HepG2 (cell line): ENCODE measurements at regions not wholly inside any gene's neighbourhood (a gene's known extent, or its start where the extent isn't known, plus 50 kb on each side); places are given as distances from the start of the nearest gene placed in this dataset.
A peak's percentile ranks its signal among the peaks of the same experiment; 100 is the strongest.

Experiments used
- ATAC-seq: fragments of 200-7000 bp; cut with Tn5 transposase; 3 replicates; pipeline ENCODE4 v1.9.1; 2020; ENCODE audit warnings: mild to moderate bottlenecking, moderate library complexity
- BruUV-seq: library from RNA; stranded (reverse); fragments of 400-500 nt; replicated peaks from 2 replicates; lab custom pipeline; 2021; lab: Mats Ljungman, UMichigan
- CTCF ChIA-PET: fragments of 300-600 bp; formaldehyde crosslinking; extraction: SDS; loops from one replicate; lab custom pipeline; 2021; ENCODE audit warnings: low total read pairs, inconsistent platforms, low intra/inter-chr PET ratio; lab: Yijun Ruan, JAX
- POLR2A ChIA-PET: fragments of 350-600 bp; sonication (Branson Sonifier 250); formaldehyde crosslinking; loops from one replicate; lab custom pipeline; 2020; ENCODE audit warnings: antibody characterized with exemption, inconsistent platforms; lab: Yijun Ruan, JAX
- DNase-seq: peaks from one replicate; pipeline ENCODE4 v3.0.0-alpha.2; 2015; ENCODE audit warnings: low spot score
- FAIRE-seq: peaks from 3 replicates; lab custom pipeline; 2011; peaks lifted over from hg19 to GRCh38; lab: Jason Lieb, UNC
- H2AFZ ChIP-seq: one replicate; pipeline ENCODE4 v1.6.1; 2011; ENCODE audit warnings: low read length, inconsistent platforms
- H3K27ac ChIP-seq: fragments of 300-600 bp; 3 replicates; pipeline ENCODE4 v1.8.0; 2011; ENCODE audit warnings: mixed run types, mild to moderate bottlenecking, mixed read lengths, low read length, inconsistent platforms; ENCODE audit not compliant: insufficient read depth; ENCODE audit errors: extremely low read length
- H3K27me3 ChIP-seq, 2 experiments: fragments of 200-600 bp in 1 of 2; 2 replicates in 1 of 2; 3 replicates in 1 of 2; pipeline versions ENCODE4 v1.6.0 to v1.8.0; 2011; ENCODE audit warnings: low read length in 2 of 2, mild to moderate bottlenecking in 2 of 2, moderate library complexity in 2 of 2, inconsistent platforms in 1 of 2; ENCODE audit not compliant: insufficient read depth in 2 of 2, control insufficient read depth in 1 of 2
- H3K36me3 ChIP-seq, 2 experiments: fragments of 200-600 bp in 1 of 2; replicated peaks in 1 of 2; 2 replicates in 1 of 2; 3 replicates in 1 of 2; pipeline versions ENCODE4 v1.5.1 to v1.8.0; 2011; ENCODE audit warnings: low read length in 2 of 2, inconsistent platforms in 1 of 2; ENCODE audit not compliant: insufficient read depth in 2 of 2, control insufficient read depth in 1 of 2
- H3K4me1 ChIP-seq: 2 replicates; pipeline ENCODE4 v1.5.1; 2012; ENCODE audit warnings: low read length, inconsistent platforms; ENCODE audit not compliant: insufficient read depth
- H3K4me2 ChIP-seq: 2 replicates; pipeline ENCODE4 v1.6.0; 2011; ENCODE audit warnings: low read depth, low read length, inconsistent platforms
- H3K4me3 ChIP-seq, 3 experiments: fragments of 200-600 bp in 1 of 3; sonication (generic), shearing (Covaris generic) in 1 of 3; replicated peaks in 1 of 3; 2 replicates each; pipeline ENCODE4 v1.5.1; 2011 to 2016; ENCODE audit warnings: low read length in 3 of 3, inconsistent platforms in 2 of 3, low read depth in 2 of 3, mild to moderate bottlenecking in 2 of 3, control low read depth in 1 of 3, mixed read lengths in 1 of 3; ENCODE audit not compliant: insufficient read depth in 1 of 3
- H3K79me2 ChIP-seq: one replicate; pipeline ENCODE4 v1.6.1; 2011; ENCODE audit warnings: low read length, inconsistent platforms; ENCODE audit not compliant: insufficient read depth
- H3K9ac ChIP-seq: 2 replicates; pipeline ENCODE4 v1.6.0; 2011; ENCODE audit warnings: mild to moderate bottlenecking, low read depth, low read length, inconsistent platforms; ENCODE audit not compliant: insufficient read depth
- H3K9me3 ChIP-seq: 2 replicates; pipeline ENCODE4 v1.5.1; 2012; ENCODE audit warnings: mild to moderate bottlenecking, low read length
- H4K20me1 ChIP-seq: 2 replicates; pipeline ENCODE4 v1.6.0; 2011; ENCODE audit warnings: inconsistent platforms, mild to moderate bottlenecking, low read length, moderate library complexity; ENCODE audit not compliant: insufficient read depth
- EP300 ChIP-seq, 3 experiments: sonication (generic) in 1 of 3; formaldehyde crosslinking in 1 of 3; IDR thresholded peaks; 2 replicates each; pipeline versions ENCODE4 v1.5.1 to v1.6.1; 2011 to 2020; ENCODE audit warnings: low read depth in 2 of 3, low read length in 2 of 3, borderline replicate concordance in 1 of 3, improper control_type of control experiment in 1 of 3, mild to moderate bottlenecking in 1 of 3, missing genetic modification reagents in 1 of 3, moderate library complexity in 1 of 3
- MAFF ChIP-seq: IDR thresholded peaks from 2 replicates; pipeline ENCODE4 v1.6.1; 2011; ENCODE audit warnings: low read depth, low read length, improper control_type of control experiment
- MAFK ChIP-seq, 2 experiments: IDR thresholded peaks in 1 of 2; conservative IDR thresholded peaks in 1 of 2; 2 replicates each; pipeline ENCODE4 v1.6.1; 2011; ENCODE audit warnings: improper control_type of control experiment in 2 of 2, low read length in 2 of 2
- RBAK ChIP-seq: sonication (generic); formaldehyde crosslinking; IDR thresholded peaks from 2 replicates; pipeline ENCODE4 v1.5.1; 2020; ENCODE audit warnings: mild to moderate bottlenecking, missing genetic modification reagents
- SMYD3 ChIP-seq: sonication (generic); formaldehyde crosslinking; IDR thresholded peaks from 2 replicates; pipeline ENCODE4 v1.8.1; 2023; ENCODE audit warnings: mild to moderate bottlenecking, missing genetic modification reagents
- SNAPC2 ChIP-seq: sonication (generic); formaldehyde crosslinking; IDR thresholded peaks from 2 replicates; pipeline ENCODE4 v1.8.1; 2022; ENCODE audit warnings: mild to moderate bottlenecking, missing genetic modification reagents
- SOX13 ChIP-seq, 3 experiments: fragments of 450-650 bp in 1 of 3; sonication (generic) in 1 of 3; formaldehyde crosslinking in 1 of 3; IDR thresholded peaks in 2 of 3; conservative IDR thresholded peaks in 1 of 3; 2 replicates each; pipeline versions ENCODE4 v1.5.0 to v1.6.1; 2016 to 2020; ENCODE audit warnings: antibody characterized with exemption in 1 of 3, mild to moderate bottlenecking in 1 of 3, missing compliant biosample characterization in 1 of 3, missing genetic modification reagents in 1 of 3, moderate library complexity in 1 of 3
- SYNCRIP ChIP-seq: fragments of 200-400 bp; formaldehyde crosslinking; IDR thresholded peaks from 2 replicates; pipeline ENCODE4 v1.6.1; 2018; ENCODE audit warnings: mild to moderate bottlenecking, low read depth, low read length; ENCODE audit not compliant: insufficient read depth
- ZNF143 ChIP-seq: sonication (generic); formaldehyde crosslinking; IDR thresholded peaks from 2 replicates; pipeline ENCODE4 v1.4.0; 2020; ENCODE audit warnings: missing genetic modification reagents
- ZNF609 ChIP-seq: sonication (generic); formaldehyde crosslinking; IDR thresholded peaks from 2 replicates; pipeline ENCODE4 v1.4.0; 2020; ENCODE audit warnings: mild to moderate bottlenecking, missing genetic modification reagents, borderline replicate concordance
- WGBS: methylation state at CpG from one replicate; pipeline ENCODE4 v1.1.6; 2017; ENCODE audit warnings: low lambda C conversion rate; 5-methylcytosine and 5-hydroxymethylcytosine counted together
- in situ Hi-C: cut with HindIII; loops from 2 replicates; pipeline ENCODE4 v1.10.0; 2017; ENCODE audit warnings: low pct_unique_long_range_greater_than_20kb; ENCODE audit not compliant: extremely low pct_ligation_motif_present
- intact Hi-C: fragments of 100-400 bp; cut with micrococcal nuclease; formaldehyde crosslinking; loops from one replicate; pipeline ENCODE4 v1.10.0; 2022; ENCODE audit not compliant: unreplicated experiment

DNA sequence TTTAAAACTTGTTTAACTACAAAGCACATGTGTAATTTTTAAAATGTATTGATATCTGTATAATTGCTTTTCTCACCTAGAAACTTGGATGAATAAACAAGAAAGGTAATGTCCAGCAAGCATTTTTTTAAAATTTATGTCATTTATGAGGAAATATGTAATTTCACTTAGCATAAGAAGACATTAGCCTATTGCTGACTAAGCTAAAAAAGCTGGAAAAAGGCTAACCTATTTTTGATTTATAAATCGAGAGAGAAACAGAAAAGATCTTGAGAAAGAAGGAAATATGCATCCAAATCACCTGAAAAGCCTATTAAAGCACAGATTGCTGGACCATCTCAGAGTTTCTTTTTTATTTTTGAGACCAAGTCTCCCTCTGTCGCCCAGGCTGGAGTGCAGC lies 1181.3 kb downstream of the SLITRK1 start:
- intact Hi-C loops: no loop called here
- DNase-seq (no peak), ATAC-seq (no peak), FAIRE-seq (no peak)
- Histone ChIP-seq H4K20me1 (no peaks in the 10 kb centered on the region), H3K9me3 (no peaks in the 10 kb centered on the region; the same call in 1 of the 2 replicates), H3K4me3 (no peak overlapping the region), H3K4me2 (no peak overlapping the region), H3K36me3 (no peaks in the 10 kb centered on the region), H2AFZ (no peak overlapping the region), H3K27ac (no peak overlapping the region), H3K9ac (no peak overlapping the region), H3K4me1 (no peaks in the 10 kb centered on the region), H3K79me2 (no peaks in the 10 kb centered on the region), H3K27me3 (no peaks in the 10 kb centered on the region)
- BruUV-seq: no TSS peak
- 31% methylated on average over 2 of the region's 2 CpGs for WGBS
- ChIA-PET POLR2A (no interaction called here), CTCF (no interaction called here)
- TF ChIP-seq RBAK (CRISPR knock-in tag): no peak
- no peak for TF ChIP-seq SMYD3
- TF ChIP-seq MAFK (conservative IDR thresholded peaks at IDR 0.05 in 1 of 2, IDR thresholded peaks at IDR 0.05 in 1 of 2; ENCODE audit: low read length in 2 of 2): peak; percentile 87 to 95
- TF ChIP-seq ZNF143: no peak
- no peak for TF ChIP-seq SNAPC2 (CRISPR knock-in tag)
- TF ChIP-seq MAFF: peak; percentile 94
- TF ChIP-seq EP300 (IDR thresholded peaks at IDR 0.05; ENCODE audit: low read depth in 2 of 2, low read length in 2 of 2): no peak
- no peak for TF ChIP-seq EP300 (CRISPR knock-in tag; IDR thresholded peaks at IDR 0.05; ENCODE audit: borderline replicate concordance)
- no peak for TF ChIP-seq SOX13 (IDR thresholded peaks at IDR 0.05)
- no peak for TF ChIP-seq SOX13 (CRISPR knock-in tag; conservative IDR thresholded peaks at IDR 0.05 in 1 of 2, IDR thresholded peaks at IDR 0.05 in 1 of 2)
- no peak for TF ChIP-seq SYNCRIP
- TF ChIP-seq ZNF609: no peak
- in situ Hi-C loops: no loop called here
